ENCODE measurements at regions not wholly inside any gene's neighbourhood (a gene's known extent, or its start where the extent isn't known, plus 50 kb on each side); places are given as distances from the start of the nearest gene placed in this dataset.

DNA sequence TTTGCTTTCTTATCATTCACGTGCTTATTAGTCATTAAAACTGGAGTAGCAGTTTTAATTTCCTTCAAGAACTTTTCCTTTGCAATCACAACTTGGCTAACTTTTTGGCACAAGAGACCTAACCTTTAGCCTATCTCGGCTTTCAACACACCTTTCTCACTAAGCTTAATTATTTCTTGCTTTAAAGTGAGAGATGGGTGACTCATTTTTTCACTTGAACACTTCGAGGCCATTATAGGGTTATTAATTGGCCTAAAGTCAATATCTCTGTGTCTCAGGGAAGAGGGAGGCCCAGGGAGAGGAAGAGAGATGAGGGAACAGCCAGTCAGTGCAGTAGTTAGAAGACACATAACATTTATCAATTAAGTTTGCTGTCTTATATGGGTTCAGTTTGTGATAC is 289.8 kb downstream of the RBM43 start:
- H3K79me2 ChIP-seq (replicated peaks; ENCODE audit: insufficient read depth), result no peaks in the 10 kb centered on the region

DNA sequence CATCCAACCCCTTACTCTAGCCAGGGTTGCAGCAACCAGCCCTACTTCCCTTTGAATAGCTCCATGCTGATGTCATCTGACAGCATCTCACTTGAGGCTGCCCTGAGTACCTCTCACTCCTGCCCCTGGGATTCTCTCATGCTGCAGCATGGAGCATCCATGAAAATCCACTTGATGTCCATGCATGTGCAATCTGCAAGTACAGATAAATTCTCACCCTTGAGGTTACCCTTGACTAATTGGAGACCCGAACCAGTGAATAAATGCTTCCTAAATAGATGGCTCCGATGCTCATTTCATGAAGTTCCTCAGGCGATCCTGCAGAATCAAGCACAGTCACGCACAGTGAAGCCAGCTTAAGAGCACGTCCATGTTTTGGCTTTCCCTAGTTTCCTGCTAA is 298.3 kb downstream of the RBM43 start:
- Mint-ChIP-seq H3K27me3 (ENCODE audit: insufficient read depth, low read depth, poor library complexity) (no peaks in the 10 kb centered on the region), H3K9me3 (no peaks in the 10 kb centered on the region; the same call in 2 of the 3 replicates), H3K36me3 (ENCODE audit: low read depth) (no peaks in the 10 kb centered on the region), H3K4me3 (no peak overlapping the region), H3K4me1 (no peaks in the 10 kb centered on the region; the same call in 1 of the 3 replicates), H3K27ac (no peak overlapping the region)
- Histone ChIP-seq H3K4me1 (ENCODE audit: insufficient read depth) (no peaks in the 10 kb centered on the region), H3K27me3 (ENCODE audit: insufficient read depth) (no peaks in the 10 kb centered on the region), H4K20me1 (replicated peaks; ENCODE audit: insufficient read depth) (no peaks in the 10 kb centered on the region), H3K36me3 (ENCODE audit: insufficient read depth) (peaks cover 4% of the 10 kb centered on the region; the same call in 1 of the 2 replicates), H3K4me3 (no peak overlapping the region), H3K27ac (ENCODE audit: low read depth) (no peak overlapping the region), H3K79me2 (replicated peaks; ENCODE audit: insufficient read depth) (no peaks in the 10 kb centered on the region), H3K4me2 (no peak overlapping the region), H3K9me2 (ENCODE audit: insufficient read depth) (0 out of 2 replicates have a peak, but pooled peaks cover 3% of the 10 kb centered on the region), H3F3A (replicated peaks; ENCODE audit: low read depth) (no peaks in the 10 kb centered on the region), H2AFZ (no peak overlapping the region)
- no peak for ATAC-seq
- no peak for DNase-seq (ENCODE audit: low spot score)
- no peak for TF ChIP-seq JUNB (IDR thresholded peaks at IDR 0.05; ENCODE audit: unreplicated experiment)

More for the DNA sequence above, 289.8 kb downstream of the RBM43 start:
- DNase-seq (ENCODE audit: low spot score) (no peak), ATAC-seq (no peak)
- Mint-ChIP-seq H3K9me3 (peaks cover 3% of the 10 kb centered on the region), H3K4me3 (no peak overlapping the region), H3K36me3 (ENCODE audit: low read depth) (peaks cover 5% of the 10 kb centered on the region; the same call in 1 of the 3 replicates), H3K27ac (no peak overlapping the region; the same call in 1 of the 2 replicates), H3K4me1 (peaks cover 7% of the 10 kb centered on the region), H3K27me3 (ENCODE audit: insufficient read depth, low read depth, poor library complexity) (no peaks in the 10 kb centered on the region)
- H3K9me2 ChIP-seq (ENCODE audit: insufficient read depth), result peaks cover 9% of the 10 kb centered on the region; the same call in 1 of the 2 replicates
- no peaks in the 10 kb centered on the region for H3K27me3 ChIP-seq (ENCODE audit: insufficient read depth)
- H4K20me1 ChIP-seq (replicated peaks; ENCODE audit: insufficient read depth), result no peaks in the 10 kb centered on the region
- H3K36me3 ChIP-seq (ENCODE audit: insufficient read depth), result no peaks in the 10 kb centered on the region
- H3K4me2 ChIP-seq, result no peak overlapping the region
- no peak overlapping the region for H3K27ac ChIP-seq (ENCODE audit: low read depth)
- peaks cover 10% of the 10 kb centered on the region for H3K4me1 ChIP-seq (ENCODE audit: insufficient read depth)
- no peak for TF ChIP-seq CREB1 (CRISPR knock-in tag; IDR thresholded peaks at IDR 0.05; ENCODE audit: low read depth)
- TF ChIP-seq, protein P1, sequence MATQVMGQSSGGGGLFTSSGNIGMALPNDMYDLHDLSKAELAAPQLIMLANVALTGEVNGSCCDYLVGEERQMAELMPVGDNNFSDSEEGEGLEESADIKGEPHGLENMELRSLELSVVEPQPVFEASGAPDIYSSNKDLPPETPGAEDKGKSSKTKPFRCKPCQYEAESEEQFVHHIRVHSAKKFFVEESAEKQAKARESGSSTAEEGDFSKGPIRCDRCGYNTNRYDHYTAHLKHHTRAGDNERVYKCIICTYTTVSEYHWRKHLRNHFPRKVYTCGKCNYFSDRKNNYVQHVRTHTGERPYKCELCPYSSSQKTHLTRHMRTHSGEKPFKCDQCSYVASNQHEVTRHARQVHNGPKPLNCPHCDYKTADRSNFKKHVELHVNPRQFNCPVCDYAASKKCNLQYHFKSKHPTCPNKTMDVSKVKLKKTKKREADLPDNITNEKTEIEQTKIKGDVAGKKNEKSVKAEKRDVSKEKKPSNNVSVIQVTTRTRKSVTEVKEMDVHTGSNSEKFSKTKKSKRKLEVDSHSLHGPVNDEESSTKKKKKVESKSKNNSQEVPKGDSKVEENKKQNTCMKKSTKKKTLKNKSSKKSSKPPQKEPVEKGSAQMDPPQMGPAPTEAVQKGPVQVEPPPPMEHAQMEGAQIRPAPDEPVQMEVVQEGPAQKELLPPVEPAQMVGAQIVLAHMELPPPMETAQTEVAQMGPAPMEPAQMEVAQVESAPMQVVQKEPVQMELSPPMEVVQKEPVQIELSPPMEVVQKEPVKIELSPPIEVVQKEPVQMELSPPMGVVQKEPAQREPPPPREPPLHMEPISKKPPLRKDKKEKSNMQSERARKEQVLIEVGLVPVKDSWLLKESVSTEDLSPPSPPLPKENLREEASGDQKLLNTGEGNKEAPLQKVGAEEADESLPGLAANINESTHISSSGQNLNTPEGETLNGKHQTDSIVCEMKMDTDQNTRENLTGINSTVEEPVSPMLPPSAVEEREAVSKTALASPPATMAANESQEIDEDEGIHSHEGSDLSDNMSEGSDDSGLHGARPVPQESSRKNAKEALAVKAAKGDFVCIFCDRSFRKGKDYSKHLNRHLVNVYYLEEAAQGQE (IDR thresholded peaks at IDR 0.05; ENCODE audit: unreplicated experiment), result no peak
- no peak for TF ChIP-seq EZH2phosphoT487 (IDR thresholded peaks at IDR 0.05; ENCODE audit: unreplicated experiment)
- TF ChIP-seq ZNF114 (CRISPR knock-in tag; IDR thresholded peaks at IDR 0.05), result no peak
- no peak for TF ChIP-seq JUNB (IDR thresholded peaks at IDR 0.05; ENCODE audit: unreplicated experiment)
- TF ChIP-seq, protein P2, sequence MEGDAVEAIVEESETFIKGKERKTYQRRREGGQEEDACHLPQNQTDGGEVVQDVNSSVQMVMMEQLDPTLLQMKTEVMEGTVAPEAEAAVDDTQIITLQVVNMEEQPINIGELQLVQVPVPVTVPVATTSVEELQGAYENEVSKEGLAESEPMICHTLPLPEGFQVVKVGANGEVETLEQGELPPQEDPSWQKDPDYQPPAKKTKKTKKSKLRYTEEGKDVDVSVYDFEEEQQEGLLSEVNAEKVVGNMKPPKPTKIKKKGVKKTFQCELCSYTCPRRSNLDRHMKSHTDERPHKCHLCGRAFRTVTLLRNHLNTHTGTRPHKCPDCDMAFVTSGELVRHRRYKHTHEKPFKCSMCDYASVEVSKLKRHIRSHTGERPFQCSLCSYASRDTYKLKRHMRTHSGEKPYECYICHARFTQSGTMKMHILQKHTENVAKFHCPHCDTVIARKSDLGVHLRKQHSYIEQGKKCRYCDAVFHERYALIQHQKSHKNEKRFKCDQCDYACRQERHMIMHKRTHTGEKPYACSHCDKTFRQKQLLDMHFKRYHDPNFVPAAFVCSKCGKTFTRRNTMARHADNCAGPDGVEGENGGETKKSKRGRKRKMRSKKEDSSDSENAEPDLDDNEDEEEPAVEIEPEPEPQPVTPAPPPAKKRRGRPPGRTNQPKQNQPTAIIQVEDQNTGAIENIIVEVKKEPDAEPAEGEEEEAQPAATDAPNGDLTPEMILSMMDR (conservative IDR thresholded peaks at IDR 0.05; ENCODE audit: low read depth in 2 of 2), result no peak
- no peak for TF ChIP-seq NANOG (IDR thresholded peaks at IDR 0.05; ENCODE audit: borderline replicate concordance)
- no peak overlapping the region for H2AFZ ChIP-seq
- no peak overlapping the region for H3K4me3 ChIP-seq
- no peaks in the 10 kb centered on the region for H3F3A ChIP-seq (replicated peaks; ENCODE audit: low read depth)

All from GM23338 (cell line).